Inferior parietal cortex (tissue), 1 donor: ENCODE measurements at regions not wholly inside any gene's neighbourhood (a gene's known extent, or its start where the extent isn't known, plus 50 kb on each side); places are given as distances from the start of the nearest gene placed in this dataset.
"Not testable (repeated sequence)": the region's sequence is repeated elsewhere in the genome, so short reads cannot be mapped to it uniquely, and the experiment has no call there.

Source experiments
- DNase-seq: peaks from one replicate; pipeline ENCODE4 v3.0.0-alpha.2; 2016; ENCODE audit errors: extremely low spot score

DNA sequence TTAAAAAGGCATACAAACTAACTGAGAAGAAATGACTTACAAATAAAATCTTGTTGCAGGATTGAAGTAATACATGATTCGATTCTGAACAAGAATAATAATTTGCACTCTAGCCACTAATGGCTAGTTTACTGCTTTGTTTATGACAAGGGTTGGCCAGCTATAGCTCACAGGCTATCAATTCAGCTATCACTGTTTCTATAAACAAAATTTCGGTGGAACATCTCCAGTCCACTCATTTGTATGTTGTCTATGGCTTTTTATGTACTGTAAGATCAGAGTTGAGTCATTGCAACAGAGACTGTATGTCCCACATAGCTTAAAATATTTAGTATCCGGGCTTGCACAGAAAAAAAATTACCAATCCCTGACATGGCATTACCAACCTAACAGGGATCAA lies 543.7 kb upstream of the CNTNAP5 start:
- DNase-seq = no peak

DNA sequence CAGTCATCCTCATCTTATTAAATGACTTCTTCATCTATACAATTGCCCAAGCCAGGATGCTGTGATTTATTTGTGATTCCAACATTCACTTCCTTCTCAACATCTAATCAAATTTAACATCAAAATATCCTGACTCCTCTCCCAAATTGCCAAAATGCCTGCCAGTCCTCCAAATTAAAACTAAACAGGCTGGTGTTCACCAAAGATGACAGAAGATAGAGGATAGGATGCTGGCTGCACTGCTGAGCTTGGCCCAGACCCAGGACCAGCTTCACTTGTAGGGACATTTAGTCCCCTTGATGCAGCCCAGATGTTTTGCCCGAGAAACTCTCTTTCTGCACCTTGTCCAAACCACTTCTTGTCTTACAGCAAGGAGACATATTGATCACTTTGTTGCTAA lies 540.0 kb upstream of the CNTNAP5 start:
- no peak for DNase-seq

DNA sequence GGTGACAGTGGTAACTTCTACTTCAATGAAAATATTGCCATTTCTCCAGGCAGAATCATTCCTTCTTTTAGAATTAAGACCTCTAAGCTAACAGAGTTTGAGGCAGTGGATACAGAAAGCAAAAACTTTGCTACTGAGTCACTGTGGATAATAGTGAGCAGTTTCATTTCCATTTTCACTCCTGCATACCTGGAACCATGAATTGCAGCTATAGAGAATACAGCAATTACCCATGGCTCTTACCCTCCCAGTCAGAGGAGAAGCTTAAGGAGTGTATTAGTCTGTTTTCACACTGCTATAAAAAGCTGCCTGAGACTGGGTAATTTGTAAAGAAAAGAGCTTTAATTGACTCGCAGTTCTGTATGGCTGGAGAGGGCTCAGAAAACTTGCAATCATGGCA lies 531.4 kb upstream of the CNTNAP5 start:
- no peak for DNase-seq

DNA sequence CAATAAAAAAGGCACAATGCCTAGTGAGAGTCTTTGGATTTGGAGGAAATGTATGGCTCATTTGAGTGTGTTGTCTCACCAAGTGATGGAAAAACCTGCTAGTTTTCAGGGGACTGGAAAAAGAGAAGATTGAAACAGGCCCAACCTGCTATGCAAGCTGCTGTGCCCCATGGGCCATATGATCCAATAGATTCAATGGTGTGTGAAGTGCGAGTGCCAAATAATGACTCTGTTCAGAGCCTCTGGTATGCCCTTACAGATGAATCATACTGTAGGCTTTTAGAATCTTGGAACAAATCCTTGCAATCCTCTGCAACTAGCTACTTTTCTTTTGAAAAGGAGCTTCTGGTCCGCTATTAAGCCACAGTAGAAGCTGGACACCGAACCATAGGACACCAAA lies 529.8 kb upstream of the CNTNAP5 start:
- DNase-seq = no peak

DNA sequence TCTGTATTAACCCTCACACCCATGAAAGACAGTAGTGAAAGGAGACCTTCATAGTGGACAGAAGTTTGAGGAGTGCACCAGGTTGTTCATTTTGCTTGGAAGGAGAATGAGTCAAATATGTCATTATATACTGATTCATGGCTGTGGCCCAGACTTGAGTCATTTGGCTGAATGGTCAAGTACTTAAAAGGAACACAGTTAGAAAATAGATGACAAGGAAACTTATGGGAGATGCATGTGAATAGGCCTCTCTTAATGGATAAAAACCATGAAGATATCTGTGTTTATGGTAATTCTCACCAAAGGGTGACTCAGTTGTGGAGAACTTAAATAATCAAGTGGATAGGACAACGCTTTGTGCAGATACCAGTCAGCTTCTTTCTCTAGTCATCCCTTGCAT lies 524.7 kb upstream of the CNTNAP5 start:
- no peak for DNase-seq

DNA sequence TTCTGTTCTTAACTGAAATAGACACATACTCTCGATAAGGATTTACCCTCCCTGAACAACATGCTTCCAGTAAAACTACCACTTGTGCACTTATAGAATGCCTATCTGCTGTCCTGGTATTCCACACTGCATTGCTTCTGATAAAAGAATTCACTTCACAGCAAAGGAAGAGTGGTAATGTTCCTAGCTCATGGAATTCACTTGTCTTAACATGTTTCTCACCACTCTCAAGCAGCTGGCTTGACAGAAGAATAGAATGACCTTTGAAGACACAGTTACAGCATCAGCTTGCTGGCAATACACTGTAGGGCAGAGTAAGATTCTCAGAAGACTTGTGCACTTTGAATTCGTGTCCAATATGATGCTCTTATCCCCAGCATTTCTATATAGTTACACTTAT lies 524.1 kb upstream of the CNTNAP5 start:
- no peak for DNase-seq

DNA sequence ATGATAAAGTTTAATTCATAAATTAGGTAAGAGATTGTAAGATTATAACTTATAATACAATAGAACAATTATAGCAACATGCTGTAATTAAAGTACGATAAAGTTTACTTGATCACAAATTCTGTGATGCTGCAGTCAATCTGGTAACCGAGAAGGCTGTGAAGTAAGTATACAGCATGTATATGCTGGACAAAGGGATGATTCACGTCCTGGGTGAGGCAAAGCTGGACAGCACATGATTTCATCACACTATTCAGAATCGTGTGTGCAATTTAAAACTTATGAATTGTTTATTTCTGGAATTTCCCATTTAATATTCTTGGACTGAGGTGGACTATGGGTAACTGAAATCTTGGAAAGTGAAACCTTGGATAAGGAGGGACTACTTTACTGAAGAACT lies 522.2 kb upstream of the CNTNAP5 start:
- DNase-seq = no peak

DNA sequence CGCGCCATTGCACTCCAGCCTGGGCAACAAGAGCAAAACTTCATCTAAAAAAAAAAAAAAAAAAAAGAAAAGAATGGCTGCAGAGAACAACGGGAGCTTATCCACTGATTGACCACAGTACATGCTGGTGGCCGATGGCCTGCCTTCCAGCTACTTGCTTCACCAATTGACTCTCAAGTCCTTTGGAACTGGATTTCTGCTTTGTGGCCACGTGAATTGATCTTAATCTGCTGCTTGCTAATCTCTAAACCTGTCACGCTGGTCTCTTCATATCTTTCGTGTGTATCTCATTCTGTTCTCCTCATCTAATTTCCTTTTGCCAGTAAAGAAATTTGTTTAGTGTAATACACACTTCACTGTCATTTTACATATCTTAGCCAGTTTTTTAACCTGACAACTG lies 512.5 kb upstream of the CNTNAP5 start:
- DNase-seq = no peak

DNA sequence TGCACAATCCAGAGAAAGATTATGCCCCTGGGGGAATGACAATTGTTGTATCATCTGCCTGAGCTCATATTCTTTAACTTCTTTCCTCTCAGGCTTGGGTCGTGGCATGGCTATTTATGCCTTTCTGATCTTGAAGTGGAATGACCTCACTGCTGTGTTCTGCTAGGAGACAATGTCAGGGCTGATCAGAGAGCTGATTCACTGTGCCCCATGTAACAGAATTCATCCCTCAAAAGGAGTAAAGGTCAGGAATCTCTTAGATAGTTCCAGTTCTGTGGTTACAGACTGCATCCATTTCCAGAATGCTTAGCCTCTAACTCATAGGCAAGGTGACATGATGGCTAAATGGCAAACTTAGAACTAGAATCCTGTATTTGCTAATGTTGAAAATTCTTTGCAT lies 511.7 kb upstream of the CNTNAP5 start:
- DNase-seq = no peak

DNA sequence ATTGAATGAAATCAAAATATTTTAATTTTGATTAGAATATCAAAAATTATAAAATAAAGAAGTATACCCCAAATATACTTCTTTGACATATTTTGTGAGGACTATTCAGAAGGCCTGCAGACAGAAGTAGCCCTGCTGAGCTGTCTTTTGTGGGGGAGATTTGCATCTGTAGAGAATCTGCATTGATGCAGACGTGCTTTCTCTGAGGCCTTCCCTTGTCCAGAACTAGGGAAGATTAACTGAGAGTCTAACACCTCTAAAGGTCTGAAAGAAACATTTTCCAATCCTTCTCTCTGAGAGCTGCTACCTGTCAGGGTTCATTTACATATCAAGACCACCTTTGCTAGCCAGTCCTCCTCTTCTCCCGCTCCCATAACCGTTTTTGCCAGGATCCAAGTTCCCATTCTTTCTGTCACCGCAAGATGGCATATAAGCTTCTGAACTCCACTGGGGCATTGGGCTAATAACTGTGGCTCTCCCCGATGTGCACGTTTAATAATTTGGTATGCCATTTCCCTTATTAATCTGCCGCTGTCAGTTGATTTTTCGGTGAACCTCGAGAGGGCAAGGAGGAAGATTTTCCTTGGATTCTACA lies 510.4 kb upstream of the CNTNAP5 start:
- DNase-seq = no peak

DNA sequence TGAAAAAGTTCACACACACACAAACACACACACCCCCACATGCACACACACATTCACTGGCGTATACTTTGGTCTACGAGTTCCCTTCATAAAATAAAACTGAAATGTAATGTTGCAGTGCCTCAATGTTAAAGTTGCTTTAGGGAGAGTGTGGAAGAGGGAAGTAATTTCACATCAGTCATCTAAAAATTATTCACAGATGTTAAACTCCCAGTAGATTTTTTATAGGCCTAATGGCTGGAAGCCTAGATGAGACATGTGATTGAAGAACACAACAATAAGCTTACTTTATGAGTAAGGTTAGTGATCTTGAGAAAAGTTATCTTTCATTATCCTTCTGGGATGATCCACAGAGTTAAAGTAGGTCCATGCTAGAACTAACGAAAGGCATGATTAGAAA lies 506.7 kb upstream of the CNTNAP5 start:
- no peak for DNase-seq

DNA sequence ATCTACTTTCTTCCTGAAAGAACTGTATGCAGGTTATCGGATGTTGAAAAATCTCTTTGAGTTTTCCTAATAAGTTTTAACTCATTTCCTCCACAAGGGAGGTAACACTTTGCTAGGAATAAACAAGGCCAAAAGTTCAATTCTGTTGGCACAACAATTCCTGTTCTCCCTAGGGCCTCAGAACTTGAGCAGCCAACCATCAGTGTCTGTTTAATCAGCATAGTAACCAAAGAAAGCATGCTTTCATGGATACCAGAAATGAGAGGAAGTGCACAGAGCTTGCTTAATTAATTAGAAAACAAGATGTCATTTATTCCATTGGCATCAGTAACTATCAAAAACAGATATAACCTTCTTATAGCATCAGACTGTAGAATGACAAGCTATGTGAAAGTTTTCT lies 503.2 kb upstream of the CNTNAP5 start:
- no peak for DNase-seq

DNA sequence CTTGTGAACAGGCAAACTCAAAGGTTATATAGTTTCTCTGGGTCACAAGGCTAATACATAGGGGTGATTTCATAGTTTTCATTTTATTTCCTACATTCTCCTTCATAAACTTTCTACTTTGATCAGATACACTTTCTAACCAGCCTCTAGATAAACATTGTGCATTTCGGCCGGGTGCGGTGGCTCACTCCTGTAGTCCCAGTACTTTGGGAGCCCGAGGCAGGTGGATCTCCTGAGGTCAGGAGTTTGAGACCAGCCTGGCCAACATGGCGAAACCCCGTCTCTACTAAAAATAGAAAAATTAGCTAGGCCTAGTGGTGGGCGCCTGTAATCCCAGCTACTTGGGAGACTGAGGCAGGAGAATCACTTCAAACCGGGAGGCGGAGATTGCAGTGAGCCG lies 502.6 kb upstream of the CNTNAP5 start:
- DNase-seq = not testable (repeated sequence)

DNA sequence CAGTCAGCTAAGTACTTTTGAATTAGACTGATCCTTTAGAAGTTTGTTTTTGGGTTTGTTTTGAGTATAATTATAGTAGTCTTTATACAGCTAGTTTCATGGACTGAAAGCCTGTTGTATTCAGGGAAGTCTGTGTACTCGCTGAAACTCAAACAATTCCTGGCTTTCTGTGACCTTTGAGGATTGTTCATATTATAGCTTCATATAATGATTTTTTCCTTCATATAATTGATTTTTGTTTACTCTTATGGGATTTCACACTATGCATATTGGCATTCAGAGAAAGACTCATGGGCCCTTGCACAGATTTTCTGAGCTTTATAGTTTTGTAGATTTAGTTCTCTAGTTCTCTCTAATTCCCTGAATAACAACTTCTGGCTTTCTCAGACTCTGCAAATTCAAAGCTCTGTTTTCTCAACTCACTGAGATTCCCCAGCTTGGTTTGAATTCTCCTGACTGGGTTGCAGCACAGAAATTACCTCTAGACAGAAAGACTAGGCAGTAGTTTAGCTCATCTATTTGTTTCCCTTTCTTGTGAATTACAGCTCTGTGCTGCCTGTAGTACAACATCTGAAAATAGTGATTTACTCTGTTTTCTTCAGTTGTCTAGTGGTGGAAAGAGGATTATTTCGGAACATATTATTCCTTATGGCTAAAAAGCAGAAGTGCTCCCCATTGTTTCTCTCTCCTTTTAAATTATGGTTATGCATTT lies 495.9 kb upstream of the CNTNAP5 start:
- no peak for DNase-seq

DNA sequence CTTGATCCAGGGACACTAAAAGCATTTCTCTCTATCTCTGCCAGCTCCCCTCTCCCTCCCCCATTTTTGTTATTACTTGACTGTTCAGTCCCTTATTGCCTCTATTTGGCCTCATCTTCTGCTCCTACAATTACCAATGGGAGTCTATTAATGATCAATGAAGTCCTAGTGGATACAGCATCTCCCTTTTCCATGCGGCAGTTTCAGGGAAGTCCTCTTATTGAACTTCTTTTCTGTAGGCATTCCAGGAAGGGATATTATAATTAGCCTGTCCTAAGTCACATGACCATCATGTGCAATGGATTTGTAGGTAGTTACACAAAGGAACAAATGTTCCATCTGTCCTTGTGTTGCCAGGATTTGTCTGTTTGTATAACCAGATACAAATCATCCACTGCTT lies 495.1 kb upstream of the CNTNAP5 start:
- DNase-seq = no peak

DNA sequence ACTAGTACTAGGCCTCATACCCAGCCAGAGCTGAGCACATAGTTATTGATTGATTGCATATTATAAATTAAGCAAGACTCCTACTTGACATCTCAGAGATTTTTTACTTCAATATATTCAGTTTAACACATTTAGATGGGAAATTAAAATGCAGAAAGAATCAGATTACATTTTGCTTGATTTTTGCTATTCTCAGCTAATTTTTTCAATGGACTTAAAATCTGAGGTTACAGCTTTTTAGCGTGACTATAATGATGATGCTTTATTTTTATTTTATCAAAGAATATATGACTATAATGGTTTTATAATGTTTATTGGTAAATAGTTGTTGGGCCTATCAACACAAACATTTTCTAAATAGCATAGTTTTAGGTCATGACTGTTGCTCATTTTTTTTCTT lies 493.0 kb upstream of the CNTNAP5 start:
- DNase-seq = no peak

DNA sequence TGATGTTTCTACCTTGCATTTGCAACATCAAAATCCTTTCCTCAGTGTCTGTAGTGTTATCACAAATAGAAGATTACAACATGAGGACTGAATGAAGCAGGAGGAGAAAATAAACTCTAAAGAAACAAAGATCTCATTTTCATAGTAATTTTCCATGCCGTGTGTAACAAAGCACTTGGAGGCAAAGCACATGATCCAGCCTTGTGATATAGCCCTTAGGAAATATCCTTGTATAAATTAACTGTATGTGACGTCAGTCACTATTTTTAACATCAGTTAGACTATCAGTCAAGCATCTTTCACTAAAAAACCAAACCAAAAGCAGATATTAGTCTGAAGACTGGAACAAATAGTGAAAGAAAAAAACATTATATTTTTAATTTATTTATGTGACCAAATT lies 492.1 kb upstream of the CNTNAP5 start:
- no peak for DNase-seq

DNA sequence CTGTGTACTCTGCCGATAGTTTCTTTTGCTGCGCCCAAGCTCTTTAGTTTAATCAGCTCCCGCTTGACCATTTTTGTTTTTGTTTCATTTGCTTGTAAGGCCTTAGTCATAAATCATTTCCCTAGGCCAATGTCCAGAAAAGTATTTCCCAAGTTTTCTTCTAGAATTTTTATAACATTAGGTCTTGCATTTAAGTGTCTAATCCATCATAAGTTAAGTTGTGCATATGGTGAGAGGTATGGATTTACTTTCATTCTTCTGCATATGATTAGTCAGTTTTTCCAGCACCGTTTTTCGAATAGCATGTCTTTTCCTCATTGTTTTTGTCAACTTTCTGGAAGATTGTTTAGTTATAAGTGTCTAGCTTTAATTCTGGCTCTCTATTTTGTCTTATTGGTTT lies 484.8 kb upstream of the CNTNAP5 start:
- DNase-seq = no peak

DNA sequence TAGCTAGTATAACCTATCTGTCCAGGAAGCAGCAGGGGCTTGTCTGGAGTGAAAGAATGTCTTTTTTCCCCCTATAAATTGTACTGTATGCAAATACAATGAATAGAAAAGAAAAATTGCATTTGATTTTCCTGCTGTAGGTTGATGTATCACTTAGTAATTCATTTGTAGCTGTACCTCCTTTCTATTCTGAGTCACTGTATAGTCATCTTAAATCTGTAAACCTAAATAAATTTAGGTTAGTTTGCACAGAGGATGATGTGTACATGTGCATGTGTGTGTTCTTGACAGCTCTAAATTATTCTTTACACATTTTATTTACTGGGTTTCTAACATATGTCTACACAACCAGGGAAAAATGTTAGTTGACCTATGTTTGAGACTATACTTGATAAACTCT lies 478.7 kb upstream of the CNTNAP5 start:
- no peak for DNase-seq

DNA sequence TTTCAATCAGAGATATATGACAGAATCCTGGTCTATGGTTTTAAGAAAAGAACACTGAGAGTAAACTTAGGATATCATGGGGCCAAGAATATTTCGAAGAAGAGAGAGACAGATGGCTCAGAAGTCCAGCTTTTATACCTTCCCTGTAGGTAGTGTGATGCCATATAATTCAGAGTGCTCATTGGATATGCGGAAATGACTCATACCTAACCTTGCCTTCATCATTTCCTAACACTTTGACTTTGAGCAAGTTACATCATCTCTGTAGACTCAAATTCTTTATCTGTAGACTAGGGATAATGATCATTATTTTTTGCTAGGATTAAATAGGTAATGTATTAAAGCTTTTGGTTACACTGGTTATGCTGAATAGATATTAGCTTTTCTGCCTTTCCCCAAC lies 461.6 kb upstream of the CNTNAP5 start:
- DNase-seq = no peak

DNA sequence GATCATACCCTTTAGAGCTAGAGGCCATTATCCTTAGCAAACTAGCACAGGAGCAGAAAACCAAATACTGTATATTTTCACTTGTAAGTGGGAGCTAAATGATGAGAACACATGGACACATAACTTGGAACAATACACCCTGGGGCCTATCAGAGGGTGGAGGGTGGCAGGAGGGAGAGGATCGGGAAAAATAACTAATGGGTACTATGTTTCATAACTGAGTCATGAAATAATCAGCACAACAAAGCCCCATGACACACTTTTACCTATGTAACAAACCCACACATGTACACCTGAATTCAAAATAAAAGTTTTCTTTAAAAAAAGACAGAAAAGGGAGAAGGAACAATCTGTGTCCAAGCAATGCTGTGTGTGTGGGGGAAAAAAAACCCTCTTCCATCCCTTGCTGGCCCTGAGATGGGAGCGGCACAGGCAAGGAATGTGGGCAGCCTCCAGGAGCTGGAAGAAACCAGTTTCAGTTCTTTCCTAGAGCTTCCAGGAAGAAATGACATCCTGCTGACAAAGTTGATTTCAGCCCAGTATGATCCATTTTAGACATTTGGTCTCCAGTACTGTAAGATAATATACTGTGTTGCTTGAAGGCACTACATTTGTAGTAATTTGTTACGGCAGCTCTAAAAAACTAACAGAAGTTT lies 458.7 kb upstream of the CNTNAP5 start:
- DNase-seq = no peak

DNA sequence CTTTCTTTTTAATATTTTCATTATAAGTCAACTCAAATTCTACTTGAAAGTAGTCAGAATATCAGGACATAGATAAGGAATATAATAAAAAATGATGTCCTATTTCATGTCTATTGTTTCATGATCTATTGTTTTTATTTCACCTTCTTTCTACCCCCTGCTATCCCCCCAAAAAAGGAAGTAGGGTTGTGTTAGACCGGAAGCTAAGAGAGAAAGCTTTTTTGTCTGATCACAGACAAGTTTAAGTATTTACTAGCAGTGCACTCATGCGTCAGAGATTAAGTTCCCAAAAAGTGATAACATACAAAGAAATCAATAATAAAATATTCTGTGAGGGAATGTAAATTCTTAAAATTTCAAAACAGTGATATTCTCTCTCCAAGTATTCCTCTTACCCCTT lies 447.1 kb upstream of the CNTNAP5 start:
- no peak for DNase-seq

DNA sequence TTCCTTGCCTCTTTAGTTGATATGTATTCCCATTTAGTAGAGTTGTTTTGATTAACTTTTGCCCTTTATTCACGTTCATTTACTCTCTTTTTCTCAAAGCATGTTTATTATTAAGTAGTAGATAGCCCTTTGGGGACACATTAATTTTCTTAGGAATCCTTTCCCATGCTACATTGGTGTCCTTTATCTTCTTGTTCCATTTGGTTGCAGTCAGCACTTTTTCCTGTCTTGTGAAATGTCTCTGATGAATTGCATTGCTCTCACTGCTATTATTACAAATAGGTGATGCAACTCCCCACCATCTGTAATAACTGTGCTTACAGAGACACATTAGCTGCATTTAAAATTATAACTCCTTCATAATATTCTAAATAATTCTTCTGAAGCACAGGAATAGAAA lies 428.5 kb upstream of the CNTNAP5 start:
- DNase-seq = no peak

DNA sequence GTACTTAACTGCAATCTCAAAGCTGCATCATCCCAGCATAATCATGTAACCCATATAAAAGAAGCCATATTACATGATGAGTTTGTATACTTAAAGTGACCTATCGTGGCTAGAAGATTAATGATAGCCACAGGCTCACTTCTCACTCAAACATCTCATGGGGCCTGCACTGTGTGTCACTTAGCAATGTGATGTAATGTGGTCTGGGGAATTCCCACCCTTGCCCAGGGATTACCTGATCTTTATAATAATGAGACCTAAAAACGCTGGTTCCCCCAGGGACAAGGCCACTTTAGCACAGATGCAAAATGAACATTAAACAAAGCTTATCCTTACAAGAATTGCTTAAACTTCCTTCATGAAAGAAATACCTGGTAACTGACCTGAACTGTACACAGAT lies 427.1 kb upstream of the CNTNAP5 start:
- no peak for DNase-seq
